Psoas muscle (tissue), 7 donors: ENCODE measurements at regions not wholly inside any gene's neighbourhood (a gene's known extent, or its start where the extent isn't known, plus 50 kb on each side); places are given as distances from the start of the nearest gene placed in this dataset.

Experiments
- ATAC-seq, 4 donors: fragments of 200-7000 bp; cut with Tn5 transposase; one replicate each; pipeline ENCODE4 v1.9.1; 2020; ENCODE audit warnings: moderate library complexity in 3 of 4, mild to moderate bottlenecking in 2 of 4
- DNase-seq, 2 donors: peaks; one replicate each; pipeline ENCODE4 v3.0.0-alpha.2; 2020
- H3K27ac ChIP-seq: fragments of 200-600 bp; one replicate; pipeline ENCODE4 v1.8.0; 2022
- H3K27me3 ChIP-seq, 3 donors: fragments of 200-600 bp in 1 of 3; one replicate each; pipeline versions ENCODE4 v1.6.1 to v1.8.0; 2013 to 2022; ENCODE audit warnings: low read length in 2 of 3, mild to moderate bottlenecking in 2 of 3, moderate library complexity in 1 of 3; ENCODE audit not compliant: insufficient read depth in 3 of 3
- H3K36me3 ChIP-seq, 2 donors: fragments of 200-600 bp in 1 of 2; one replicate each; pipeline versions ENCODE4 v1.6.1 to v1.8.0; 2013 to 2022; ENCODE audit warnings: low read depth in 1 of 2, mild to moderate bottlenecking in 1 of 2, moderate library complexity in 1 of 2; ENCODE audit not compliant: insufficient read depth in 1 of 2
- H3K4me1 ChIP-seq: fragments of 200-600 bp; one replicate; pipeline ENCODE4 v1.8.0; 2022
- H3K4me3 ChIP-seq: fragments of 200-600 bp; one replicate; pipeline ENCODE4 v1.8.0; 2022; ENCODE audit warnings: mild to moderate bottlenecking
- H3K9me3 ChIP-seq: fragments of 200-600 bp; one replicate; pipeline ENCODE4 v1.8.0; 2022
- CTCF ChIP-seq: fragments of 200-600 bp; IDR thresholded peaks from one replicate; pipeline ENCODE4 v1.8.0; 2022; ENCODE audit warnings: antibody characterized with exemption
- WGBS, 3 donors: extraction: QIAGEN DNeasy Blood & Tissue Kit; methylation state at CpG; one replicate each; pipeline versions ENCODE4 v1.1.6 to v1.1.7; 2013; 5-methylcytosine and 5-hydroxymethylcytosine counted together
- intact Hi-C, 2 donors: fragments of 100-400 bp; cut with DNase I; formaldehyde crosslinking; loops; one replicate each; pipeline versions ENCODE4 v1.11.0 to v1.14.2; 2022
- donor health status: healthy with polysubstance abuse.
- donor health status: DM: no; HTN: no; CAD: no; lungs with moderate emphysema.
- donor health status: Bipolar disorder and iron deficiency.
- donor health status: healthy.
- donor health status: DM: yes; HTN: yes; CAD: no.
- donor health status: DM: no; HTN: no; CAD: no.
- donor health status: DM: yes; HTN: yes; CAD: no.

DNA sequence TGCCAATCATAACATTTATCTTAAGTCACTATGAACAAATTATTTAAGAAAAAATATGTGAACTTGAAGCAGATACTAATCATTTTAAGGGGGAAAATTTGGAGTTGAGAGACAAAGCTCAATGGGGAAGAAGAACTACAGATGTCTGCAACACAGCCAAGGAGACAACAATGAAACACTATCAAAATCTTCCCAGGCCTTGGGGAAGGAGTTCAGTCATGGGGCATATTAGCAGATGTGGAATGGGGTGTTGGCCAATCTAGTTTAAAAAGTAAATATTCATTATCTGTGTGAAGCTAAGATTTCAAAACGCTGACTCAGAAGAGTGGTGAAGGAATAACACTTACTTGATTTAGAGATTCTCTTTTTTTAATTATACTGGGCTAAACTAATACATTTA is 671.6 kb upstream of the ZP4 start:
- Histone ChIP-seq H3K27me3 (no peaks in the 10 kb centered on the region), H3K27ac (no peak overlapping the region), H3K9me3 (no peaks in the 10 kb centered on the region), H3K4me1 (no peaks in the 10 kb centered on the region), H3K4me3 (no peak overlapping the region), H3K36me3 (no peaks in the 10 kb centered on the region)
- TF ChIP-seq CTCF, result no peak
- 35 to 57% (median 51%) methylated on average over 1 of the region's 1 CpG for WGBS, 3 donors
- intact Hi-C loops, result no loop called here
- no peak for DNase-seq
- no peak for ATAC-seq

- Histone ChIP-seq H3K4me3 (no peak overlapping the region), H3K9me3 (no peaks in the 10 kb centered on the region)
- intact Hi-C loops, result no loop called here
Measured at GRCh38 chr1:238558746-238559145, 668.0 kb upstream of the ZP4 start.

DNA sequence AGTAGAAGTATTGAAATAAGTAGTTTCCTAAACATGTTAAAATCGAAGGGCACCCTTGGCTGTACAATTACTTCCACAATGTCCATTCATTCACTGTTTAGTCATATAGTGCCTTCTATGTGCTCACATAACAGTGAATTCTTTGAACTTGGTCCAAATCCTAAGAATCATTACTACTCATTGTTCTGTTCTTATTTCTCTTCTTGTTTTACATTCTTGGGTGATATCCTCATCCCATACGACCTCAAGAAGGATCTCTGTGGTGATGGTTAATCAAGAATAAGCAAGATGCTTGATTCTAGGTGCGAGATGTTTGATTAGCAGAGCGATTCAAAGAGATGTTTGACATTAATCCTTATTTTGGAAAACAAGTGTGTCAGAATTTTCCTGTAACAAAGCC is 667.4 kb upstream of the ZP4 start:
- TF ChIP-seq CTCF, result no peak
- H3K4me3 ChIP-seq, result no peak overlapping the region
- DNase-seq (no peak), ATAC-seq (no peak)
- no peaks in the 10 kb centered on the region for H3K9me3 ChIP-seq
- intact Hi-C loops, result no loop called here
- no peak overlapping the region for H3K27ac ChIP-seq
- H3K4me1 ChIP-seq, result no peaks in the 10 kb centered on the region
- H3K27me3 ChIP-seq, result no peaks in the 10 kb centered on the region
- no peaks in the 10 kb centered on the region for H3K36me3 ChIP-seq
- 55 to 73% (median 64%) methylated on average over 4 of the region's 4 CpGs for WGBS, 3 donors

More at GRCh38 chr1:238558746-238559145, 668.0 kb upstream of the ZP4 start:
- no peak for ATAC-seq
- no peaks in the 10 kb centered on the region for H3K27me3 ChIP-seq
- no peaks in the 10 kb centered on the region for H3K4me1 ChIP-seq
- 93 to 100% (median 94%) methylated on average over 2 of the region's 2 CpGs for WGBS, 3 donors
- DNase-seq, result no peak
- no peak overlapping the region for H3K27ac ChIP-seq
- no peak for TF ChIP-seq CTCF
- no peaks in the 10 kb centered on the region for H3K36me3 ChIP-seq

- H3K4me1 ChIP-seq, result no peaks in the 10 kb centered on the region
- 66 to 71% (median 71%) methylated on average over 8 of the region's 8 CpGs for WGBS, 3 donors
- DNase-seq (no peak), ATAC-seq (no peak)
- intact Hi-C loops, result no loop called here
- TF ChIP-seq CTCF, result no peak
- no peaks in the 10 kb centered on the region for H3K9me3 ChIP-seq
- H3K4me3 ChIP-seq, result no peak overlapping the region
- no peaks in the 10 kb centered on the region for H3K27me3 ChIP-seq
- H3K36me3 ChIP-seq, result no peaks in the 10 kb centered on the region
- H3K27ac ChIP-seq, result no peak overlapping the region
Measured at GRCh38 chr1:238552271-238552670, 661.5 kb upstream of the ZP4 start.

- H3K36me3 ChIP-seq, result no peaks in the 10 kb centered on the region
- intact Hi-C loops, result no loop called here
- no peak overlapping the region for H3K4me3 ChIP-seq
- TF ChIP-seq CTCF, result no peak
- H3K27me3 ChIP-seq, result no peaks in the 10 kb centered on the region
- no peak overlapping the region for H3K27ac ChIP-seq
- ATAC-seq (no peak), DNase-seq (no peak)
- no peaks in the 10 kb centered on the region for H3K4me1 ChIP-seq
- 64 to 82% (median 68%) methylated on average over 2 of the region's 2 CpGs for WGBS, 3 donors
- no peaks in the 10 kb centered on the region for H3K9me3 ChIP-seq
Measured at GRCh38 chr1:238549137-238549536, 658.4 kb upstream of the ZP4 start.
